Neural cell (in vitro differentiated cells): ENCODE measurements at regions not wholly inside any gene's neighbourhood (a gene's known extent, or its start where the extent isn't known, plus 50 kb on each side); places are given as distances from the start of the nearest gene placed in this dataset.

ENCODE experiments used
- CTCF ChIP-seq: fragments of 450-650 bp; IDR thresholded peaks from 2 replicates; pipeline ENCODE4 v1.5.1; 2014; ENCODE audit warnings: antibody characterized with exemption, mild to moderate bottlenecking, moderate library complexity; ENCODE audit not compliant: poor library complexity, severe bottlenecking
- EZH2 ChIP-seq: fragments of 200-600, 300-800 bp; shearing (Covaris generic), sonication (generic); IDR thresholded peaks from 2 replicates; pipeline ENCODE4 v1.6.1; 2014; ENCODE audit warnings: antibody characterized with exemption, low read length, borderline replicate concordance, mild to moderate bottlenecking; ENCODE audit not compliant: insufficient read depth, poor library complexity, severe bottlenecking
- POLR2AphosphoS5 ChIP-seq: IDR thresholded peaks from 2 replicates; pipeline ENCODE4 v1.6.1; 2012
- RAD21 ChIP-seq: fragments of 450-650 bp; conservative IDR thresholded peaks from 2 replicates; pipeline ENCODE4 v1.6.1; 2014; ENCODE audit warnings: antibody characterized with exemption, mild to moderate bottlenecking, moderate library complexity
- TAF1 ChIP-seq: IDR thresholded peaks from 2 replicates; pipeline ENCODE4 v1.6.1; 2012; ENCODE audit warnings: low read depth

- no peak for TF ChIP-seq CTCF
- TF ChIP-seq TAF1 = no peak
- no peak for TF ChIP-seq POLR2AphosphoS5
- TF ChIP-seq EZH2 = no peak
- no peak for TF ChIP-seq RAD21
These were observed 457.8 kb downstream of the KLHL4 start for GRCh38 chrX:87975365-87975764.
